ENCODE measurements at regions not wholly inside any gene's neighbourhood (a gene's known extent, or its start where the extent isn't known, plus 50 kb on each side); places are given as distances from the start of the nearest gene placed in this dataset.

- Mint-ChIP-seq H3K36me3 (no peaks in the 10 kb centered on the region), H3K4me1 (ENCODE audit: unreplicated experiment) (peaks cover 18% of the 10 kb centered on the region), H3K4me3 (no peak overlapping the region), H3K9me3 (no peaks in the 10 kb centered on the region), H3K27ac (no peak overlapping the region), H3K27me3 (no peaks in the 10 kb centered on the region)
- TF ChIP-seq, protein P1, sequence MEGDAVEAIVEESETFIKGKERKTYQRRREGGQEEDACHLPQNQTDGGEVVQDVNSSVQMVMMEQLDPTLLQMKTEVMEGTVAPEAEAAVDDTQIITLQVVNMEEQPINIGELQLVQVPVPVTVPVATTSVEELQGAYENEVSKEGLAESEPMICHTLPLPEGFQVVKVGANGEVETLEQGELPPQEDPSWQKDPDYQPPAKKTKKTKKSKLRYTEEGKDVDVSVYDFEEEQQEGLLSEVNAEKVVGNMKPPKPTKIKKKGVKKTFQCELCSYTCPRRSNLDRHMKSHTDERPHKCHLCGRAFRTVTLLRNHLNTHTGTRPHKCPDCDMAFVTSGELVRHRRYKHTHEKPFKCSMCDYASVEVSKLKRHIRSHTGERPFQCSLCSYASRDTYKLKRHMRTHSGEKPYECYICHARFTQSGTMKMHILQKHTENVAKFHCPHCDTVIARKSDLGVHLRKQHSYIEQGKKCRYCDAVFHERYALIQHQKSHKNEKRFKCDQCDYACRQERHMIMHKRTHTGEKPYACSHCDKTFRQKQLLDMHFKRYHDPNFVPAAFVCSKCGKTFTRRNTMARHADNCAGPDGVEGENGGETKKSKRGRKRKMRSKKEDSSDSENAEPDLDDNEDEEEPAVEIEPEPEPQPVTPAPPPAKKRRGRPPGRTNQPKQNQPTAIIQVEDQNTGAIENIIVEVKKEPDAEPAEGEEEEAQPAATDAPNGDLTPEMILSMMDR (conservative IDR thresholded peaks at IDR 0.05), result no peak
- no peak for DNase-seq (ENCODE audit: extremely low spot score, unreplicated experiment)
Observed at GRCh38 chr21:31609081-31609480, 50.4 kb upstream of the SOD1 start.

GRCh38 chr21:31607791-31608190 lies 51.7 kb upstream of the SOD1 start:
- Mint-ChIP-seq H3K4me3 (no peak overlapping the region), H3K27me3 (no peaks in the 10 kb centered on the region), H3K4me1 (ENCODE audit: unreplicated experiment) (peaks cover 11% of the 10 kb centered on the region), H3K36me3 (no peaks in the 10 kb centered on the region), H3K9me3 (no peaks in the 10 kb centered on the region), H3K27ac (no peak overlapping the region)
- DNase-seq (ENCODE audit: extremely low spot score, unreplicated experiment), result no peak
- TF ChIP-seq, protein P1 (conservative IDR thresholded peaks at IDR 0.05), result no peak

GRCh38 chr21:31606081-31606874 lies 53.2 kb upstream of the SOD1 start:
- TF ChIP-seq, protein P1 (conservative IDR thresholded peaks at IDR 0.05), result no peak
- Mint-ChIP-seq H3K27me3 (no peaks in the 10 kb centered on the region), H3K4me3 (no peak overlapping the region), H3K36me3 (no peaks in the 10 kb centered on the region), H3K4me1 (ENCODE audit: unreplicated experiment) (peaks cover 10% of the 10 kb centered on the region), H3K9me3 (no peaks in the 10 kb centered on the region), H3K27ac (no peak overlapping the region)
- DNase-seq (ENCODE audit: extremely low spot score, unreplicated experiment), result no peak

- no peak overlapping the region for H3K4me3 Mint-ChIP-seq
- H3K4me1 Mint-ChIP-seq (ENCODE audit: unreplicated experiment), result peaks cover 10% of the 10 kb centered on the region
- no peak overlapping the region for H3K27ac Mint-ChIP-seq
- H3K9me3 Mint-ChIP-seq, result no peaks in the 10 kb centered on the region
- no peak for DNase-seq (ENCODE audit: extremely low spot score, unreplicated experiment)
- TF ChIP-seq, protein P1 (conservative IDR thresholded peaks at IDR 0.05), result peak; percentile 98
- no peaks in the 10 kb centered on the region for H3K36me3 Mint-ChIP-seq
- H3K27me3 Mint-ChIP-seq, result no peaks in the 10 kb centered on the region
Observed at GRCh38 chr21:31604591-31605190, 54.8 kb upstream of the SOD1 start.

DNA sequence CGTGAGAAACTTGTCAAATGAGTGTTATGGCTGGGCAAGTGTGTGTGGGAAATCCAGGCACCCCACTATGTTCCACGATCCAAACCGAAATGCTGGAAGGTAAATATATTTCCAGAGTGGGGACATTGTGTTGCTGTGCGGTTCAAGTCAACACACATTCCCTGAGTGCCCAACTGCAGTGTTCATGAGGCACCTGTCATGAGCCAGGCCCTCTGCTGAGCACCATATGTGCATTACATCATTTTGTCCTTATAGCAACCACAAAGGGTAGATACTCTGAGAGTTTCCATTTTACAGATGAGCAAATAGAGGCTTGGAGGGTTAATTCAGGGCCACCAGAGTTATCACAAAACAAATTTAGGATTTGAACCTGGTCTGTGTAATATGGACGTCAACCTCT lies 59.9 kb upstream of the SOD1 start:
- no peak overlapping the region for H3K27ac Mint-ChIP-seq
- peaks cover 3% of the 10 kb centered on the region for H3K4me1 Mint-ChIP-seq (ENCODE audit: unreplicated experiment)
- TF ChIP-seq, protein P1 (conservative IDR thresholded peaks at IDR 0.05), result no peak
- H3K36me3 Mint-ChIP-seq, result no peaks in the 10 kb centered on the region
- peaks cover 5% of the 10 kb centered on the region for H3K9me3 Mint-ChIP-seq
- H3K27me3 Mint-ChIP-seq, result no peaks in the 10 kb centered on the region
- DNase-seq (ENCODE audit: extremely low spot score, unreplicated experiment), result no peak
- no peak overlapping the region for H3K4me3 Mint-ChIP-seq

All from type B pancreatic cell (in vitro differentiated cells).